Astrocyte (in vitro differentiated cells and primary cell): ENCODE measurements at regions not wholly inside any gene's neighbourhood (a gene's known extent, or its start where the extent isn't known, plus 50 kb on each side); places are given as distances from the start of the nearest gene placed in this dataset.

Experiments
- CTCF ChIP-seq: IDR thresholded peaks from 2 replicates; pipeline ENCODE4 v1.5.1; 2011; ENCODE audit warnings: low read depth, mild to moderate bottlenecking, inconsistent platforms, low read length, moderate library complexity; ENCODE audit not compliant: insufficient read depth
- EZH2 ChIP-seq: IDR thresholded peaks from 2 replicates; pipeline ENCODE4 v1.6.1; 2012; ENCODE audit warnings: mild to moderate bottlenecking, low read length, inconsistent platforms; ENCODE audit not compliant: insufficient read depth

- TF ChIP-seq CTCF (no peak), EZH2 (no peak)
Observed at GRCh38 chr9:1328341-1328740, 278.2 kb downstream of the DMRT2 start.
